Dermis blood vessel endothelial cell (primary cell): ENCODE measurements at regions not wholly inside any gene's neighbourhood (a gene's known extent, or its start where the extent isn't known, plus 50 kb on each side); places are given as distances from the start of the nearest gene placed in this dataset.

Source experiments
- DNase-seq: peaks from one replicate; pipeline ENCODE4 v3.0.0; 2010

GRCh38 chr3:177516158-177517011 lies 319.1 kb upstream of the TBL1XR1 start:
- peak; percentile 67 for DNase-seq

- no peak for DNase-seq
These were observed 320.6 kb upstream of the TBL1XR1 start for GRCh38 chr3:177517906-177518305.

GRCh38 chr3:177519588-177519987 lies 322.3 kb upstream of the TBL1XR1 start:
- DNase-seq: no peak

GRCh38 chr3:177521305-177521704 lies 324.0 kb upstream of the TBL1XR1 start:
- no peak for DNase-seq

- DNase-seq: no peak
These were observed 324.8 kb upstream of the TBL1XR1 start for GRCh38 chr3:177522051-177522450.

GRCh38 chr3:177523067-177523675 lies 325.9 kb upstream of the TBL1XR1 start:
- DNase-seq: no peak

GRCh38 chr3:177523872-177524438 lies 326.7 kb upstream of the TBL1XR1 start:
- no peak for DNase-seq

- DNase-seq: no peak
These were observed 327.5 kb upstream of the TBL1XR1 start for GRCh38 chr3:177524742-177525141.

GRCh38 chr3:177525414-177525813 lies 328.1 kb upstream of the TBL1XR1 start:
- no peak for DNase-seq

- DNase-seq: no peak
These were observed 328.9 kb upstream of the TBL1XR1 start for GRCh38 chr3:177525987-177526712.

GRCh38 chr3:177527182-177527581 lies 329.9 kb upstream of the TBL1XR1 start:
- DNase-seq: no peak

GRCh38 chr3:177528306-177529070 lies 331.2 kb upstream of the TBL1XR1 start:
- DNase-seq: no peak

GRCh38 chr3:177529071-177529550 lies 331.8 kb upstream of the TBL1XR1 start:
- no peak for DNase-seq

GRCh38 chr3:177529716-177530335 lies 332.5 kb upstream of the TBL1XR1 start:
- DNase-seq: no peak

- no peak for DNase-seq
These were observed 333.6 kb upstream of the TBL1XR1 start for GRCh38 chr3:177530908-177531307.

GRCh38 chr3:177536873-177537272 lies 339.6 kb upstream of the TBL1XR1 start:
- no peak for DNase-seq

GRCh38 chr3:177537612-177538011 lies 340.3 kb upstream of the TBL1XR1 start:
- no peak for DNase-seq

- DNase-seq: peak; percentile 28
These were observed 340.9 kb upstream of the TBL1XR1 start for GRCh38 chr3:177538048-177538749.

GRCh38 chr3:177538750-177539730 lies 341.8 kb upstream of the TBL1XR1 start:
- peak; percentile 48 for DNase-seq

- no peak for DNase-seq
These were observed 344.3 kb upstream of the TBL1XR1 start for GRCh38 chr3:177541541-177541940.
